Stimulated activated CD8-positive, alpha-beta memory T cell treated with anti-CD3 and anti-CD28 coated beads, Interleukin-4, amount 100 ng/mL, for 4 hours (primary cell): ENCODE measurements at regions not wholly inside any gene's neighbourhood (a gene's known extent, or its start where the extent isn't known, plus 50 kb on each side); places are given as distances from the start of the nearest gene placed in this dataset.
"Not testable (repeated sequence)": the region's sequence is repeated elsewhere in the genome, so short reads cannot be mapped to it uniquely, and the experiment has no call there.

Experiments
- DNase-seq, 2 donors: peaks; one replicate each; pipeline ENCODE4 v3.0.0-alpha.2; 2020; ENCODE audit warnings: low read depth in 2 of 2, low spot score in 1 of 2

DNA sequence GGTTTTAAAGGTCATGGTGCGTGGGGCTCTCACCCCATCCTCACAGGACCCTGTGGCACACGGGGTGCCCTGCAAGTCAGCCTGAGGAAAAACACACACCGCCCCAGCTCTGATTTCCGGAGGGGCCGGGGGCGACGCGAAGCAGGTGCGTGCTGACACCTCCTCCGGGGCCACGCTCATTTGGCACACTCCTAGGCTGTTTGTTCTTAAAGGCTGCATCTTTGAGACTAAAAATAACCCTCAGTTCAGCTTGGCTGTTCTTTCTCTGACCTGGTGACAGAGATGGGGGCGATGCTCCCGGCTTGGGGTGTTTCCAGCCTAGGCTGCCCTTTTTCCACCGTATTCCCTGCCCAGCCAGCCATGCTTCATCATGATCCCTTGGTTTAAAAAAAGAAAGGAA is 141.5 kb upstream of the TPM1 start:
- no peak for DNase-seq

DNA sequence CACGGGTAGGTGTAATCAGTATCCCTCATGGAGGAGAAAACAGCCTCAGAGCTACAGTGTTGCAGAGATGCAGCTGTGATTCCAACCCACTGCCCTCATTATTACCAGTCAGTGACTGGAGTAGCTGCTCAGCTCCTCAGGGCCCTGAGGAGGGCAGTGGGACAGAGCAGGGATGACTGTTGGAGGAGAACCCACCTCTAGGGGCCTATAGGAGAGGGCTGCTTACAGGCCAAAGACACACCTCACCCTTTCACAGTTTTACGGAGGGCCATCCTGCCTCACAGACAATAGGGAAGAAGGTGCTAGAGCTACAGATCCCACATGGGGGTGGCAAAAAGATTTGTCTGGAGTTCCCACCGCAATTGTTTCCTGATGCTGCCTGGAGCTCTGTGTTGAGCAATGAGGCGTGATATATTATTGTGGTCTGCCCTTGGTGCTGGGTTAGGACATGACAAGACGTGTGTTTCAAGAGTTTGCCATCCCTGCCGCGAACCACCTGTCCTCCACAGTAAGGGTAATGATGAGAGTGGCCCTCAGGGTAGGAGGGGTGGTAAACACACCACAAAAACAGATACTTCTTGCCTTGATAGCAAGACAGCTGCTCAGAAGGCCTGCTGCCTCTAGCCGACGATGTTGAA is 140.5 kb upstream of the TPM1 start:
- DNase-seq = no peak

DNA sequence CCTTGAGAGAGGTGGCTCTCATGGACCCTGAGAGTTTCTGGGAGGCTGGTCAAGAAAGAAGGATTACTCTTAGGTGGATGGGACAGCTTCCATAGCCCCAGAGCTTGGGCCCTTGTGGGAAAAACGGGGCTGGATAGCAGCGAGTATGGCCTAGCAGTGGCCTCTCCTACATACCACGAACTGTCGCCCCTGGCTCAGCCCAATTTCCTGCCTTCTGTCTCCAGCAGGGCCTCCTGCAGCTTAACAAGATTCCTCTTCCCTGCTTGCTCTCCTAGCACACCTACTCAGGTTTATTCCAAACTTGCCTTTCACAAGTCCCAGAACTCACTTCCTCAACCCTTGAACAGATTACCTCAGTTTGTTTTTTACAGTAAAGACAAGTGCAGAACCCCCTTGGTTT is 139.7 kb upstream of the TPM1 start:
- no peak for DNase-seq

DNA sequence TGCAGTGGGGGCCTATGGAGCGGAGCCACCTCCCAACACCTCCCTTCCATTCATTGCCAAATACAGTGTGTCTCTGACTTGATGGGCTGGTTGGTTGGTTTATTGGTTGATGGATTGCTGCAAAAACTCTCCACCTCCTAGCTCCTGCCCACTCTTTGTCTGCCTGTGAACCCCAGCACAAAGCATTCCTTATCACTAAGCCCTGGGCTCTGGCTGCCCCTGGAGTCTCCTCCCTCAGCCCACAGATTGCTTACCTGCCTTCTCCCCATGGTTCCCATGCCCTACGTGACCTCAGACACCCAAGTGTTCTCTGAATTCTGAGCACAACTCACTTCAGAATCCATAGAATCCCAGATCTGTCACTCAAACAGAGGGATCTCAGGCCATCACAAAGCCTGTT is 139.1 kb upstream of the TPM1 start:
- DNase-seq = no peak

DNA sequence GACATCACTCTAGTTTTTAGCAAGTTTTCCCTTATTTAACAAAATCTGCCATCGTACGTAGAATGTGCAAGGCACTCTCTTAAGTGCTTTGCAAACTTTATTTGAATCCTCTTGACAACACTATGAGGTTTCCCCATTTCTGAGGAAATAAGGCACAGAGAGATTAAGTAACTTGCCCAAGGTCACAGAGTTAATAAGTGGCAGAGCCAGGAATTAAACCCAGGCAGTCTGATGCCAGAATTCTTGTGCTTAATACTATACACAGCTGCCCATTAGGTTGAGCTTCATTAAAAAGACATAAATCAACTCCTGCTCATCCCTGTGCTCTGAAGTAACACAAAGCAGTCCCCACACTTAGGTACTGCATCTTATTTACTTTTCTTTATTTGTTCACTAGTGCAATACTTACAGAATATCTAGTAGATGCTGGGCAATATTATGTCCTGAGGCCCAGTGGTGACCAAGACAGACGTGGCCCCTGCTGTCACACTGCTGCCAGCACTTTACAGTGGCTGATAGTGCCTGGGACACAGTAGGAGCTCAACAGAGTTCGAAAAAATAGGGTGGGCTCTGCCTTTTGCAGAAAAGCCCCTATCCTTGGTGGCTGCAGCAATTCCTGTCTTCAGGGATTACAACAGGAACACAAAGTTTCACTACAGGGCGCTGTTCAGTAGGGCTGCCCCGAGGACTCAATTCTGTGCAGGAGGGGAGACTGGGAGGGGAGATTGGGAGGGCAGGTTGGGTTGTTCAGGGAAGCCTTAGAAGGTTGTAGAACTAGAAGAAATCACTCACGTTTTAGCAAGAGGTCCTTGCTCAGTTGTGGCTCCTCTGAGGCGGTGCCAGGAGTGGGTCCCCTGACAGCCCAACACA is 138.3 kb upstream of the TPM1 start:
- no peak for DNase-seq

DNA sequence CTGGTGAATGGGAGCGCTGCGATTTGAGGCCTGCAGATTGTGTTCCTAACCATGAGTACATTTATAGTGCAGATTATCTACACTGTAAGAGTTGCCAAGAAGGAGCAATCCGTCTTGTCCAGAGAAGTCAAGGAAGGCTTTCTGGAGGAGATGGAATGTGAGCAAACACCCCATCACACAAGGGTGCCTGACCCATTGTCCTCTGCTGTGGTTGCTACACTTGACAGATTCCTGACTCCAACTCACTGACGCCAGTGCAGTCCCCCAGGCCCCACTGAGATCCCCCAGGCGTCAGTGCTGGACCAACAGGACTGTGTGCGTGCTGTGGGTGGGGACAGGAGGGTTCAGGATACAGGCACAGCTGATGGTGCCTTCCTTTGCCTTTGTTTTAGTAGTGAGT is 135.9 kb upstream of the TPM1 start:
- DNase-seq = no peak

DNA sequence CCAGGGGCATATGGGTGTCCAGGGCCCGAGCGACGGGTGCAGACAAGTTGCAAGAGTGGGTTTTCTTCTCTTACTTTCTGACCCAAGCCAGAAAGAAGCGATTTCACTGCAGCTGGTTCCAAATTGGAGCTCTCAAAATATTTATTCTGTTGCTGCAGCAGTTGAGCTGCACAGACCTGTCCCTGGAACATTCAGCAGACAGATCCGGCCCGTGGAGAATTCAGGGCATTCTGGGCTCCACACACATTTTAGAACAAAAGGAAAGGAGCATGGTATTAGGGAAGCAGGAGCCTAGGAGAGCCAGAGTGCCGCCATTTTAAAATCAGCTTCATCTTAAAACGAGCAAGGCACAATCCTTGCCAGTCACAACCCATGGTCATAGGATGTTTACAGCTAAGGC is 135.3 kb upstream of the TPM1 start:
- DNase-seq = no peak

DNA sequence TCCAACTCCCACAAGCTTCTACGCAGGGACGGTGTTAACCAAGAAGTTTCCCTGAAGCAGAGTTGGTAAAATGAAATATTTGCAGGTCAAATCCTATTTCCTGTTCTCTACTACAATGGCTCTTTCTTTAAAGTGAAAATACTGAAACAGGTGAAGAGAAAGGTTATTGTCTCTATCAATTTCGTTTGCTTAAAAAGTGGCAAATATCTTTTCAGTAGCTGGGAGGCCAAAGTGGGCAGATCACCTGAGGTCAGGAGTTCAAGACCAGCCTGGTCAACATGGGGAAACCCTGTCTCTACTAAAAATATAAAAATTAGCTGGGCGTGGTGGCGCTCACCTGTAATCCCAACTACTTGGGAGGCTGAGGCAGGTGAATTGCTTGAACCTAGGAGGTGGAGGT is 134.2 kb upstream of the TPM1 start:
- not testable (repeated sequence) for DNase-seq

DNA sequence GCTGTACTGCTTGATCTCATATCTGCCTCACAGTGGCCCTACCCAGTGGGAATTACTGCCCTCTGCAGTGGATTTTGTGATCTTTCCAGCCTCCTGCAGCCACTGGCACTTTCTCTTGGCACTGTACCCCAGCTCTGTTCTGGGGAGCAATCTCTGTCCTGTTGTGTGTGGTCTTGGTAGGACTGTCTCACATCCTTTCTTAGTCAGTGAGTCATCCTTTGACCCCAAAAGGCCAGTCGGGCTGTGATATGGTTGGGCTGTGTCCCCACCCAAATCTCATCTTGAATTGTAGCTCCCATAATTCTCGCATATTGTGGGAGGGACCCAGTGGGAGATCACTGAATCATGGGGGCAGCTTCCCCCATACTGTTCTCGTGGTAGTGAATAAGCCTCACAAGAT is 133.3 kb upstream of the TPM1 start:
- no peak for DNase-seq

DNA sequence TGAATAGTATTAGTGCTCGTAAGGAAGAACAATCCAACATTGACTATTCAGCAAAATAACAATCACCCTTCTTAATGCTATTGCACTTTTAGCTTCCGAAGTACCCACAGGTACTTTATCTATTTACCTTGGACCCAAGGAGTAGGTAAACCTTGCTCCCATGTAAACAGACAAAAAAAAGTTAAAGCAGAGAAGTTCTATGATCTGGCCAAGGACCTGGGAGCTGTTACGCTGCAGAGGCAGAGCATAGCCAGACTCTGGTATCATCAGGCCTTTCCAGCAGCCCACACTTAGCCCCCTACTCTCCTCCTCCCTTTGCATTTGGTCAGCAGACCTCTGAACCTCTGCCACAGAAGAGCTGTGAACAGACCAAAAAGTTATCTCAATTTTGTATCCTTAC is 130.3 kb upstream of the TPM1 start:
- DNase-seq = no peak

DNA sequence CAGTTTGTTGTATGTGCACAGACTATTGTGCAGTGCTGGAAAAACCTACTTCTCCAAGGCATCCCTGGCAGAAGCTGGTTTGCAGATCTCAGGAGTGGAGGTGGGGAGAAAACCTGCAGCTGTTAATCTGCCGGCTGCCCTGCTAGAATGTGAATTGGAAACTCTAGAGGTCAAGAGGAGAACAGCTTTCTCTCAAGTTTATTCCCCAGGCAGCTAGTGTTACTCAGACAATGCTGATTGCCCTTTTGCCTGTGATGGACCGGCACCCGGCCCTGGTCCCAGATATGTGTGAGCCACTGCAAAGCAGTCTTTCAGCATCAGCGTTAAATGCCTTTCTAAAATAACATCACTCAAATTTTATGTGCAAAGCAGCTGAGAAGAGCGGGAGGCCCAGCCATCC is 129.7 kb upstream of the TPM1 start:
- DNase-seq = no peak

DNA sequence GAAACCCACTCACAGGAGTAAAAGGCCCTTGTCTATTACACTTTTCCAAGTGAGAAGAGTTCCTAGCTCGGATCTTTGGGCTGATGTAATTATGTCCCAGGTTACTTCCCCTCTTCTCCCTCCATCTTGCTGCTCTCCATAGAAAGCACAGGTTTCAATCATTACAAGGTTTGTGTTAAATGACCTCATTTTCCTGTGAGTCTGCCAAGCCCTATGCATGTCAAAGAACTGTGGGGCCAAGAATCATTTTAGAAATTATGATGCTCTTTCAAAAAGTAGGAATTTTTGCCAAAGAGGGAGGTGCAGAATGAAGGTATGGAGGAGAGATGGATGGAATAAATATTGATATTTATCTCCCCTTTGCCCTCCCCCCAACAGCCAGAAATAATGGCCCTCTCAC is 129.3 kb upstream of the TPM1 start:
- no peak for DNase-seq

DNA sequence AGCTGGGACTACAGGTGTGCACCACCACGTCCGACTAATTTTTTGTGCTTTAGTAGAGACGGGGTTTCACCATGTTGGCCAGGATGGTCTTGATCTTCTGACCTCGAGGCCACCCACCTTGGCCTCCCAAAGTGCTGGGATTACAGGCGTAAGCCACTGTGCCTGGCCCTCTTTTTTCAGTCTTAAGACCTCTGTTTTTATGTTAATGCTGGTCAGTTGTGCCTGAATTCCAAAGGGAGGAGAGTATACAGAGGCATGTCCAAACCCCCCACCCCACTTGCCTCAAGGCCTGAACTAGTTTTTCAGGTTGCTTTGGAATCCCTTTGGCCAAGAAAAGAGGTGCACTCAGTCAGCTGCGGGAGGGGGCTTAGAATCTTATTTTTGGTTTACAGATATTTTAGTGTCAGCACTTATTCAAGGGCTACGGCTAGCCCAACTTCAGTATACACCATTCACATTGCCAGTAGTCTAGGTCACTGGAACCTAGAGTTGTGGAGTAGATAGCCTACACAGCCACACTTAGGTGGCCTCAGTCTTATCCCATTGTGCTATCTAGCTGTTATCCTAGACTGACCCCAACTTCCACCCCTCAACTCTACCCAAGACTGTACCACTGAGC is 128.0 kb upstream of the TPM1 start:
- no peak for DNase-seq

DNA sequence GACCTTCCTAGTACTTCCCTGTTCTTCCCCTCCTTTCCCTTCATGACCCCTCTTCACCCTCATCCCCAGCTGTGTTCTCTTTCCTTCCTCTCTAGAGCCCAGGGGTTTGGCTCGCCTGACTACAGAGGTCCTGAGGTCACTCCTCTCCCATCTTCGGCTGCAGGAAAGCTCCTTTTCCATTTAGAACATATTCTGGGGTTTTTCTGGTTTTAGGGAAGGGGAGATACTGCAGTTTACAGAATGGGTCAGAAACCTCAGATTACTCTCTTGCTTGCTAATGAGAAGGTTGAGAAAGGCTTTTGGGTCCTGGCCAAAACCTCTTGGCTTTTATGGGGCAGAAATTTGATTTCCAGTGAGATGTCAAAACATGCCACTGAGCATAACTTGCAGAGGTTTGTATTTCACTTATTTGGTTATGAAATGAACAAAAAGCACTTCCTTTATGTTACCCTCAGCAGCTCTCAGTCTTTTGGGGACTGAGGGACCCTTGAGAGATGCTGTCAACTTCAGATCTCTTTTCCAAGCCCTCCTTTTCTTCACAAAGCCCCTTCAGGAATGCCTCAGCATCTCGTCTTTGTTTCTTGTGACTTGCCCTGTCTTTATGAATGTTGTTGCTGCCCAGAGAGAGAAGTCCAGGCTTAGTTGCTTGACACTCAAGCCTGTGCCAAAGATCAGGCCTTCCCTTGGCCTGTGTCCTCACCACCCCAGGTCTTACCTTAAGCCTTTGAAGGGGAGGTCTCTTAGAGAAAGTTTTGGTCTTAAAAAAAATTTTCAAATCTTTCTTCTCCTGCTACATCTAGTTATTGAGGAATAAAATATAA is 121.7 kb upstream of the TPM1 start:
- DNase-seq = no peak

DNA sequence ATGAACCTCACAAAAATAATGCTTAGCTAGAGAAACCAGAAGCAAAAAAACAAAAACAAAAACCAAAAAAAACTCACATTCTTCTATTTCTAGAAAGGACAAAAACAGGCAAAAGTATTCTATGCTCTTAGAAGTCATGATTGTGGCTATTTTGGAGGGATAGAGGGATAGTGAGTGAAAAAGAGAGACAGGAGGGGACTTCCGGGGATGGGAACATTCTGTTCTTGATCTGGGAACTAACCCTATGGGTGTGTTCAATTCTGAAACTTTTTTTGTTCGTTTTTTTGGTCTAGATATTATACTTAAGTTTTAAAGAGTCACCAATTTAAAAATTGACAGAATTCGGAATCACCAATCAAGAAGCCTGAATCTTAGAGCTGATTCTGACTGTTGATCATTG is 120.0 kb upstream of the TPM1 start:
- DNase-seq = no peak

DNA sequence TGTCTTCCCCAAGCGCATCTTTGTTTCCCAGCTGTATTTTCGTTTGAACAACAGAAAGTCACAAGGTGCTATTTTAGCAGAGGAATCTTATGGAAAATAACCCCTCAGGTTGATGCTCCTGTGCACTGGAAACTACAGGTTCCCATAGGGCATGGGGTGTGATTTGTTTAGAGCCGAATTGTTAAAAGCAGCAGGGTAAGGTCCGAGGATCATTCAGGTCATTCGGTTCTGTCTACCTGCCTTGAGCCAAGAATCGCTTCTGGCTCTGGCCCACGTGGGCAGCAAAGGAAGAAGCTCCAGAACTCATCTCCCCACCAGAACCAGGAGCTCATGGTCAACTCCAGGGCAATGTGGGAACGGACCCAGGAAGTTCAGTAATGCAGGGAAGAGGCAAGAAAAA is 116.7 kb upstream of the TPM1 start:
- no peak for DNase-seq

DNA sequence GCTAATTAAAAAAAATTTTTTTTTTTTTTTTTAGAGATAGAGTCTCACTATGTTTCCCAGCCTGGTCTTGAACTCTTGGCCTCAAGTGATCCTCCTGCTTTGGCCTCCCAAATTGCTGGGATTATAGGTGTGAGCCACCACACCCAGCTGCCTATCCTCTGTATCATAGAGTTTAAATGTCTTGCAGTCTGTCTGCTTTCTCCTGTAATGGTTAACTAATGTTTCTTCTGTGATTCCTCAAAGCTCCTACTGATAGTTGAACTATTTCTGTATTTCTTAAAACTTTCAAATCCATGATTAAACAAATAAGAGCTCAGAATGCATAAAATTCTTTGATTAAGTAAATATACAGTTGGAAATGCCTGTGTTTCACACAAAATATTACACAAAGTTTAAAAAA is 115.4 kb upstream of the TPM1 start:
- no peak for DNase-seq

DNA sequence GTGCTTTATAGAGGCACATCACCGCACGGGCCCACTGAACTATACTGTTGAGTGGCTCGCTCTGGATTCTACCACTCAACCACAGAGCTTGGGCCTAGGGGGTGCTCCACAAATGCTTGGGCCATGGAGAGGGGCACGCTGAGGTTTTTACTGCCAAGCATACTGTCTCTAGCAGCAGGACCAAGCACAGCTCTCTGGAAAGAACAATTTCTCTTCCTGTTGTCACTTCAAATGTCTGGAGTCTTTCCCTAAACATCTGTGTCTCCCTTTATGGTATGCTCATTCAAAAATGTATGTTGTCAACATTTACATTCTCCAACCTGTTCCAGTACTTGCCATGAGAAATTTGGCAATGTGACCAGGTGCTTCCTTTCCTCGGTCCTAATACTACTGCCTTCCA is 114.7 kb upstream of the TPM1 start:
- no peak for DNase-seq

DNA sequence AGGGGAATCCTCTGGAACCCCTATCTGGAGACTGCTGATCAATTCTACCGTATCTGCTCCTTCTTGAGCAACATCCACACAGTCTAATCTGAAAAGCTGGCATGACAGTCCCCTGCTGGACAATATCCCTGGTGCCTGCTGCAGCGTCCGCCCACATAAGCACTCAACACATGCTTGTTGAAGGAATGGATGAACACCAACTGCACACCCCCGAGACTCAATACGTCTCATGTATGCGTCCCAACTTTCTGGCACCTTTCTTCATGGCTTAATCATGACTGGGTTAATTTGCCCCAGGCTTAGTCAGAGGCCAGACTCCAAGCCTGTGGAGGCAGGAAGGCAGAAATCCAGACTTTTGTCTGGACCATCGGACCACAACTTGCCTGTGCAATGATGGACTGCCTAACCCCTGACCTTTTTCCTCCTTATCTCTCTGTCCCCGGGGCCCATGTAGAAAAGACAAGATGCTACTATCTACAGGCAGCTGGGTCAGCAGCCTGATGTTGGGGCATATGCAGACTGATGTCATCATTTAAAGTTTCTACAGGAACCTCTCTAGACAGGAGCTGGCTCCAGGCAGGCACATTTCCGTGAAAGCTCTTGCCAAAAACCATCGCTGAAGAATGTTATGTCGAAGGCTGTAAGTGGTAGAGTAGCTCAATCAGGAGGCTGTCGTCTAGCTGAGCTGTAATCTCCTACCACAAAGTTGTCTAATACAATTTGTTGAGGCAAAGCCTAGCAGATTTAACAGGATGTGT is 114.1 kb upstream of the TPM1 start:
- DNase-seq = no peak

DNA sequence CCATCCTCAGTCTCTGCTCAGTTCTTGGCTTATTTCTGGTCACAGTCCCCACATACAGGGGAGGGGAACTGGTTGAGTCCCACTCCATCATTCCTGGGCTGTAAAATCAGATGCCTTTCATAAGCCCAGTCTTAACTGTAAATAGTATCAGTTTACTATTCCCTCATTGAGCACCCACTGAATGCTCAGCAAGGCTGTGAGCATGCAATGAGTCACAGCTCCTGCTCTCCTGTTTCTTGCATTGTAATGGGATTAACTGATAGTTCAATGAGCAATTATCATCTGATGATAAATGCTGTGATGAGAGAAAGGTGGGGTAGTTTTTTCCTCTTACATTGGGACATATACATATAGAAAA is 113.6 kb upstream of the TPM1 start:
- no peak for DNase-seq

DNA sequence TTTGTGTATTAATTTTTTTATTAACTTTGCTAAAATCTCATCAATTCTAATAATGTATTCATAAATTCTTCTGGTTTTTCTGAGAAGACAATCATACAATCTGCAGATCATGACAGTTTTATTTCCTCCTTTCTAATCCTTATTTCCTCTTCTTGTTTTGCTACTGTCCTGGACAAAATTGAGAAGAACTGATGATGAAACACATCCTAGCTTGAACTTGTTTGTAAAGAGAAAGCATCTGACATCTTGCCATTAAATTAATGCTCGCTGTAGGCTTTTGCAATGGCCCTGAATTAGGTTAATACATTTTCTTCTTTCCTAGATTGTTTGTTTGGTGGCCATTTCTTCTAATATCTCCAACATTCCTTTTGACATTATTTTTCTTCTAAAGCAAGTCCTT is 110.9 kb upstream of the TPM1 start:
- no peak for DNase-seq
